MM.1S (cell line): ENCODE measurements at regions not wholly inside any gene's neighbourhood (a gene's known extent, or its start where the extent isn't known, plus 50 kb on each side); places are given as distances from the start of the nearest gene placed in this dataset.

Experiments
- DNase-seq: peaks from one replicate; pipeline ENCODE4 v3.0.0-alpha.2; 2015
- H2AFZ ChIP-seq: fragments of 300-600 bp; sonication (generic); 2 replicates; pipeline ENCODE4 v1.6.0; 2016; ENCODE audit warnings: antibody characterized with exemption, low read length
- H3F3A ChIP-seq: fragments of 300-600 bp; sonication (generic); 2 replicates; pipeline ENCODE4 v1.6.1; 2016; ENCODE audit warnings: mild to moderate bottlenecking, antibody characterized with exemption, low read length, moderate library complexity, mixed read lengths; ENCODE audit not compliant: insufficient read depth
- H3K27ac ChIP-seq: fragments of 300-600 bp; sonication (generic); 2 replicates; pipeline ENCODE4 v1.5.1; 2016; ENCODE audit warnings: mild to moderate bottlenecking, low read length
- H3K27me3 ChIP-seq: fragments of 300-600 bp; sonication (generic); replicated peaks from 2 replicates; pipeline ENCODE4 v1.6.0; 2016; ENCODE audit warnings: low read length; ENCODE audit not compliant: insufficient read depth
- H3K36me3 ChIP-seq: fragments of 300-600 bp; sonication (generic); replicated peaks from 2 replicates; pipeline ENCODE4 v1.6.1; 2016; ENCODE audit warnings: mild to moderate bottlenecking, low read length, mixed read lengths; ENCODE audit not compliant: insufficient read depth
- H3K4me1 ChIP-seq: fragments of 300-600 bp; sonication (generic); 2 replicates; pipeline ENCODE4 v1.6.1; 2016; ENCODE audit warnings: low read length, mixed read lengths
- H3K4me2 ChIP-seq: fragments of 300-600 bp; sonication (generic); 2 replicates; pipeline ENCODE4 v1.6.0; 2016; ENCODE audit warnings: low read depth, low read length
- H3K4me3 ChIP-seq: fragments of 300-600 bp; sonication (generic); 2 replicates; pipeline ENCODE4 v1.5.1; 2016; ENCODE audit warnings: low read length, mixed read lengths
- H3K79me2 ChIP-seq: fragments of 300-600 bp; sonication (generic); 2 replicates; pipeline ENCODE4 v1.6.1; 2016; ENCODE audit warnings: mixed run types, low read length, mixed read lengths
- H3K9ac ChIP-seq: fragments of 300-600 bp; sonication (generic); 2 replicates; pipeline ENCODE4 v1.6.1; 2016; ENCODE audit warnings: low read length, mixed read lengths
- H3K9me2 ChIP-seq: fragments of 300-600 bp; sonication (generic); replicated peaks from 2 replicates; pipeline ENCODE4 v1.6.1; 2016; ENCODE audit warnings: mild to moderate bottlenecking, low read length, mixed read lengths; ENCODE audit not compliant: insufficient read depth
- H3K9me3 ChIP-seq: fragments of 300-600 bp; sonication (generic); replicated peaks from 2 replicates; pipeline ENCODE4 v1.6.1; 2016; ENCODE audit warnings: mild to moderate bottlenecking, low read length, mixed read lengths; ENCODE audit not compliant: insufficient read depth
- H4K20me1 ChIP-seq: fragments of 300-600 bp; sonication (generic); 2 replicates; pipeline ENCODE4 v1.6.1; 2016; ENCODE audit warnings: mild to moderate bottlenecking, low read length, moderate library complexity, mixed read lengths; ENCODE audit not compliant: insufficient read depth
- EZH2 ChIP-seq: fragments of 300-600 bp; sonication (generic); optimal IDR thresholded peaks from 2 replicates; pipeline ENCODE3; 2017; ENCODE audit warnings: low read depth, mild to moderate bottlenecking, antibody characterized with exemption, low read length, mixed read lengths
- EZH2phosphoT487 ChIP-seq: fragments of 300-600 bp; sonication (generic); IDR thresholded peaks from 2 replicates; pipeline ENCODE4 v1.6.1; 2018; ENCODE audit warnings: antibody characterized with exemption, low read length
- TF ChIP-seq, protein P1 (sequence below): fragments of 300-600 bp; sonication (generic); IDR thresholded peaks from 2 replicates; pipeline ENCODE4 v1.5.1; 2016; ENCODE audit warnings: antibody characterized with exemption, low read length, mixed read lengths

GRCh38 chrX:137747244-137748043, 181.5 kb downstream of the ZIC3 start:
- Histone ChIP-seq H3K9me2 (no peaks in the 10 kb centered on the region), H4K20me1 (no peaks in the 10 kb centered on the region), H3K9me3 (no peaks in the 10 kb centered on the region), H3K4me3 (no peak overlapping the region), H3K4me2 (no peak overlapping the region), H3K27me3 (no peaks in the 10 kb centered on the region), H3K36me3 (no peaks in the 10 kb centered on the region), H3K9ac (no peak overlapping the region), H3K4me1 (no peaks in the 10 kb centered on the region), H2AFZ (no peak overlapping the region), H3K79me2 (no peaks in the 10 kb centered on the region), H3F3A (no peaks in the 10 kb centered on the region), H3K27ac (no peak overlapping the region)
- DNase-seq = no peak
- TF ChIP-seq, protein P1, sequence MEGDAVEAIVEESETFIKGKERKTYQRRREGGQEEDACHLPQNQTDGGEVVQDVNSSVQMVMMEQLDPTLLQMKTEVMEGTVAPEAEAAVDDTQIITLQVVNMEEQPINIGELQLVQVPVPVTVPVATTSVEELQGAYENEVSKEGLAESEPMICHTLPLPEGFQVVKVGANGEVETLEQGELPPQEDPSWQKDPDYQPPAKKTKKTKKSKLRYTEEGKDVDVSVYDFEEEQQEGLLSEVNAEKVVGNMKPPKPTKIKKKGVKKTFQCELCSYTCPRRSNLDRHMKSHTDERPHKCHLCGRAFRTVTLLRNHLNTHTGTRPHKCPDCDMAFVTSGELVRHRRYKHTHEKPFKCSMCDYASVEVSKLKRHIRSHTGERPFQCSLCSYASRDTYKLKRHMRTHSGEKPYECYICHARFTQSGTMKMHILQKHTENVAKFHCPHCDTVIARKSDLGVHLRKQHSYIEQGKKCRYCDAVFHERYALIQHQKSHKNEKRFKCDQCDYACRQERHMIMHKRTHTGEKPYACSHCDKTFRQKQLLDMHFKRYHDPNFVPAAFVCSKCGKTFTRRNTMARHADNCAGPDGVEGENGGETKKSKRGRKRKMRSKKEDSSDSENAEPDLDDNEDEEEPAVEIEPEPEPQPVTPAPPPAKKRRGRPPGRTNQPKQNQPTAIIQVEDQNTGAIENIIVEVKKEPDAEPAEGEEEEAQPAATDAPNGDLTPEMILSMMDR = no peak
- no peak for TF ChIP-seq EZH2
- no peak for TF ChIP-seq EZH2phosphoT487

- Histone ChIP-seq H3K9me3 (no peaks in the 10 kb centered on the region), H4K20me1 (no peaks in the 10 kb centered on the region), H3K79me2 (no peaks in the 10 kb centered on the region), H3K4me2 (no peak overlapping the region), H2AFZ (no peak overlapping the region), H3K36me3 (no peaks in the 10 kb centered on the region), H3K27me3 (no peaks in the 10 kb centered on the region), H3K27ac (no peak overlapping the region), H3F3A (no peaks in the 10 kb centered on the region), H3K4me1 (no peaks in the 10 kb centered on the region), H3K9ac (no peak overlapping the region), H3K9me2 (no peaks in the 10 kb centered on the region), H3K4me3 (no peak overlapping the region)
- DNase-seq = no peak
- TF ChIP-seq, protein P1 = no peak
- no peak for TF ChIP-seq EZH2phosphoT487
- TF ChIP-seq EZH2 = no peak
Measured at GRCh38 chrX:137748827-137749226, 182.9 kb downstream of the ZIC3 start.

DNA sequence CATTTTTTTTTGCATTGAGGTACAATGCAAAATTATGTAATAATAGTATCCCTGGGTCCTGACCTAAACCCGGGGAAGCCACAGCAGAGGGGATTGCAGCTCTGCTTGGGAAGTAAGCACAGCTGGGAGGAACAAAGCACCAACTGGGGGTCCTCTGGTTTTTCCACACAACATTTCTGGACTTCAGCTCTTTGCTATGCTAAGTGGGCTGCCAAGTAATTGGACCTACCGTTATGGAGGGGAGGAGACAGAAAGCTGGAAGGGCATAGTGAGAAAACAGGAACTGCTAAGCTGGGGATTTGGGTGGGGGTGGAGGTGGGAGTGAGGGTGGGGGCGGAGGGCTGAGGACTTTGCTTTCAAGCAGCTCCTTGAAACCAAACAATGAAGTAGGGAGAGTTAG, 183.3 kb downstream of the ZIC3 start:
- H2AFZ ChIP-seq = no peak overlapping the region
- H4K20me1 ChIP-seq = no peaks in the 10 kb centered on the region
- H3K4me3 ChIP-seq = no peak overlapping the region
- no peak for TF ChIP-seq EZH2
- TF ChIP-seq, protein P1 = no peak
- no peak for TF ChIP-seq EZH2phosphoT487
- H3K4me2 ChIP-seq = no peak overlapping the region
- no peaks in the 10 kb centered on the region for H3K9me2 ChIP-seq
- no peaks in the 10 kb centered on the region for H3F3A ChIP-seq
- no peaks in the 10 kb centered on the region for H3K4me1 ChIP-seq
- no peak overlapping the region for H3K27ac ChIP-seq
- no peaks in the 10 kb centered on the region for H3K36me3 ChIP-seq
- DNase-seq = no peak
- H3K9me3 ChIP-seq = no peaks in the 10 kb centered on the region
- no peak overlapping the region for H3K9ac ChIP-seq
- H3K79me2 ChIP-seq = no peaks in the 10 kb centered on the region
- no peaks in the 10 kb centered on the region for H3K27me3 ChIP-seq
